ENCODE measurements at regions not wholly inside any gene's neighbourhood (a gene's known extent, or its start where the extent isn't known, plus 50 kb on each side); places are given as distances from the start of the nearest gene placed in this dataset.

DNA sequence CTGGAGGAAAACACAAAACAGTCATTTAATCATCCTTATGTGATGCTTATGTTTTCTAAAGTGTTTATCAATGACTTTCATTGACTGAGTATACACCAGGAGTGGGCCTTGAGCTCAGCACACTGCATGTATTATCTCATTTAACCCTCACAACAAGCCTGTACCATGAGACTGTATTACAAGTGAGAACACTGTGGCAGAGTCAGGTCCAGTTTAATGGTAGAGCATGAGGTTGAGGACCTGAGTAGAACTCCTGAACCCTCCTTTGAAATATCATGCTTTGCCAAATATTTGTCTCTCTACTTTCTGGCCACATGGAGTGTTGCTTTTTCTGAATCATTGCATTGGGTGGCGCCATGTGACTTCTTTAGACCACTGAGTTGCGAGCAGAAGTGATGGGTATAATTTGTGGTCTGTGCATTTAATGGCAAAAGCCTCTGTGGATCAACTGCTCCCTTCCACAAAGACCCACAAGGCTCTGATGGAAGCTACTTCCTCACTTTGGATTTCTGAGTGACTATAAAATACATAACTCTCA lies 65.0 kb upstream of the SIRPG start:
- Mint-ChIP-seq H3K27me3 (ENCODE audit: low read depth) (peaks cover 12% of the 10 kb centered on the region), H3K4me1 (ENCODE audit: low read depth) (no peaks in the 10 kb centered on the region), H3K9me3 (ENCODE audit: low read depth) (peaks cover 5% of the 10 kb centered on the region), H3K4me3 (ENCODE audit: unreplicated experiment) (no peak overlapping the region), H3K36me3 (ENCODE audit: low read depth) (no peaks in the 10 kb centered on the region), H3K27ac (ENCODE audit: unreplicated experiment) (no peak overlapping the region)
- TF ChIP-seq CTCF (IDR thresholded peaks at IDR 0.05) = no peak
- DNase-seq (ENCODE audit: low spot score) = no peak

DNA sequence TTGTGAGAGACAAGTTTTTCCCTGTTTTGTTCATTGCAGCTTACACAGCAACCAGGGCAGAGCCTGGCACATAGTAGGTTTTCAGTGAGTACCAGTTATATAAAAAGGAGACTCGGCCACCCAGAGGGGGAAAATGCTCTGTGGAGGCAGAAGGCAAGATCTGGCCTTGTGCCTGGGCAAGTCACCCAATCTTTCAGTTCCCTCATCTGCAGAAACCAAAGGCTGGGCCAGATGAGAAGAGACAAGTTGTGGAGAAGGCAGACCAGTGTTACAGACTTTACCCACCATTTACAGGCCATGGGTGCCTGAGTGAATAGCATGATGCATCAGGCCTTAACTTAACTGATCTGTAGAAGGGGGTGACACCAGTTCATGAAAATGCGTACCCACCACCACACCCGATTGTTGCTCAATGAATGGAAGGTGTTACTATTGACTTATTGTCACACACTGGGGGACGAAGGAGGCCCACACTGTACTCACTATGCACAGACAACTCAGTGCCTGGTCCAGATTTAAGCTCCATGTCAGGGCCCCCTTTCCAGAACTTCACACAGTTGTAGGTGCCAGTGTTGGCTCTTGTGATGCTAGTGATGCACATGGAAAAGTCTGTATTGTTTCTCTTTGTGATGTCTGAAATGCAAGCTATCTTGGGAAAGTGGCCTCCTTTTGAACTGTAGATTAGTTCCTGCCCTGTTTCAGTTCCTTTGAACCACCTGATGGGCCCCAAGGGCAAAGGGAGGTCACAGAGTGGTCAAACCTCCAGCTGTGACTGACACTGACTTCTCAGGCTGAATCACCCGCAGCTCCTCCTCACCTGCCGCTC lies 64.3 kb upstream of the SIRPG start:
- no peak for DNase-seq (ENCODE audit: low spot score)
- Mint-ChIP-seq H3K4me1 (ENCODE audit: low read depth) (no peaks in the 10 kb centered on the region), H3K9me3 (ENCODE audit: low read depth) (peaks cover 5% of the 10 kb centered on the region), H3K36me3 (ENCODE audit: low read depth) (no peaks in the 10 kb centered on the region), H3K27ac (ENCODE audit: unreplicated experiment) (no peak overlapping the region), H3K4me3 (ENCODE audit: unreplicated experiment) (no peak overlapping the region), H3K27me3 (ENCODE audit: low read depth) (peaks cover 12% of the 10 kb centered on the region)
- TF ChIP-seq CTCF (IDR thresholded peaks at IDR 0.05) = no peak

- Mint-ChIP-seq H3K4me3 (ENCODE audit: unreplicated experiment) (no peak overlapping the region), H3K36me3 (ENCODE audit: low read depth) (no peaks in the 10 kb centered on the region), H3K27ac (ENCODE audit: unreplicated experiment) (no peak overlapping the region), H3K9me3 (ENCODE audit: low read depth) (peaks cover 5% of the 10 kb centered on the region), H3K27me3 (ENCODE audit: low read depth) (peaks cover 18% of the 10 kb centered on the region), H3K4me1 (ENCODE audit: low read depth) (no peaks in the 10 kb centered on the region)
- TF ChIP-seq CTCF (IDR thresholded peaks at IDR 0.05) = no peak
- DNase-seq (ENCODE audit: low spot score) = no peak
Measured at GRCh38 chr20:1720845-1721475, 63.4 kb upstream of the SIRPG start.

GRCh38 chr20:1720226-1720625 lies 62.6 kb upstream of the SIRPG start:
- H3K27me3 Mint-ChIP-seq (ENCODE audit: low read depth) = peaks cover 23% of the 10 kb centered on the region
- no peaks in the 10 kb centered on the region for H3K4me1 Mint-ChIP-seq (ENCODE audit: low read depth)
- no peak for TF ChIP-seq CTCF (IDR thresholded peaks at IDR 0.05)
- H3K9me3 Mint-ChIP-seq (ENCODE audit: low read depth) = peaks cover 5% of the 10 kb centered on the region
- no peak overlapping the region for H3K27ac Mint-ChIP-seq (ENCODE audit: unreplicated experiment)
- H3K4me3 Mint-ChIP-seq (ENCODE audit: unreplicated experiment) = no peak overlapping the region
- no peak for DNase-seq (ENCODE audit: low spot score)
- no peaks in the 10 kb centered on the region for H3K36me3 Mint-ChIP-seq (ENCODE audit: low read depth)

DNA sequence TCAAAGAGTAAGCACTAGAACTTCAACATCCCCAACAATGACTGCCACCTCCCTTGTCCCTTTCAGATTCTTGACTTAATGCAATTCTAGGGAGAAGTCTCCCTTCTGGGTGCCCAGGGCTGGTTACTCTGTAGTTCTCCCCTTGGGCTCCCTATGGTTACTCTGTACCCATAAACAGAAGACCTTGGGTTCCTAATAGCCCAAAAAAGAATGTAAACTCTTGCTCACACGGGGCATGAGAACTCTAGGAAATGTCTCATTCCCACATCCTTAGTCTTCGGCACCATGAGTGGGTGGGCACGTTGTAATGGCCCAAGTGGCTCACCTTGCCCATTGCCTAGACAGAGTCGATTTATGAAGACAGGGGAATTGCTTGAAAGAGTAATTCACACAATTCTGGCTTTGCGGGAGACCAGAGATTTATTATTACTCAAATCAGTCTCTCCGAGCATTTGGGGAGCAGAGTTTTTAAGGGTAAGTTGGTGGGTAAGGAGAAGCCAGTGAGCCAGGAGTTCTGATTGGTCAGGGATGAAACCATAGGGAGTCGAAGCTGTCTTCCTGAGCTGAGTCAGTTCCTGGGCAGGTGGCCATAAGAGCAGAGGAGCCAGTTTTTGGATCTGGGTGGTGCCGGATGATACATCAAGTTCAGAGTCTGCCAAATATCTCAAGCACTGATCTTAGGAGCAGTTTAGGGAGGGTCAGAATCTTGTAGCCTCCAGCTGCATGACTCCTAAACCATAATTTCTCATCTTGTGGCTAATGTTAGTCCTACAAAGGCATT lies 61.2 kb upstream of the SIRPG start:
- no peak for DNase-seq (ENCODE audit: low spot score)
- H3K9me3 Mint-ChIP-seq (ENCODE audit: low read depth) = no peaks in the 10 kb centered on the region
- H3K36me3 Mint-ChIP-seq (ENCODE audit: low read depth) = no peaks in the 10 kb centered on the region
- no peak overlapping the region for H3K4me3 Mint-ChIP-seq (ENCODE audit: unreplicated experiment)
- peaks cover 28% of the 10 kb centered on the region for H3K27me3 Mint-ChIP-seq (ENCODE audit: low read depth)
- H3K4me1 Mint-ChIP-seq (ENCODE audit: low read depth) = no peaks in the 10 kb centered on the region
- TF ChIP-seq CTCF (IDR thresholded peaks at IDR 0.05) = no peak
- H3K27ac Mint-ChIP-seq (ENCODE audit: unreplicated experiment) = no peak overlapping the region

All from chondrocyte (in vitro differentiated cells).